CD4-positive, alpha-beta T cell treated with Interleukin-15 for 4 hours (primary cell): ENCODE measurements at regions not wholly inside any gene's neighbourhood (a gene's known extent, or its start where the extent isn't known, plus 50 kb on each side); places are given as distances from the start of the nearest gene placed in this dataset.

Source experiments
- DNase-seq: peaks from one replicate; pipeline ENCODE4 v3.0.0-alpha.2; 2020; ENCODE audit warnings: low spot score

GRCh38 chr11:97414801-97415200, 1025.0 kb downstream of the JRKL start:
- DNase-seq: no peak

DNA sequence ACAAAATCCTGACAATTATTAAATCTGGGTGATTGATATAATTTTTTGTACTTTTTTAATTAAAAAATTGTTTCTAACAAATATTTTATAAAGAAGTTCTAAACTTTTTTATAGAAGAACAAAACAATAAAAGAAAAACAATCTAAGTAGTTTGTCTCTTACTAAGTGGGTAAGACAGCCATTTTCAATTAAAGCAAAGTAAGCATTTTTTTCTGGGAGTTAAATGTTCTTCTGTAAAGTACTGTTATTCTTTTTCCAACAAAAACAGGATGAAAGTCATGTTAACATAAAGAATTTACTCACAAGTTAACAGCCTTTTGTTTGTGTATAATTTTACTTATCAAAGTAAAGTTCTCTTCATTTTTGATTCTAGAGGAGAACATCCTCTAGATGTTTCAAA, 1029.9 kb downstream of the JRKL start:
- DNase-seq: no peak

DNA sequence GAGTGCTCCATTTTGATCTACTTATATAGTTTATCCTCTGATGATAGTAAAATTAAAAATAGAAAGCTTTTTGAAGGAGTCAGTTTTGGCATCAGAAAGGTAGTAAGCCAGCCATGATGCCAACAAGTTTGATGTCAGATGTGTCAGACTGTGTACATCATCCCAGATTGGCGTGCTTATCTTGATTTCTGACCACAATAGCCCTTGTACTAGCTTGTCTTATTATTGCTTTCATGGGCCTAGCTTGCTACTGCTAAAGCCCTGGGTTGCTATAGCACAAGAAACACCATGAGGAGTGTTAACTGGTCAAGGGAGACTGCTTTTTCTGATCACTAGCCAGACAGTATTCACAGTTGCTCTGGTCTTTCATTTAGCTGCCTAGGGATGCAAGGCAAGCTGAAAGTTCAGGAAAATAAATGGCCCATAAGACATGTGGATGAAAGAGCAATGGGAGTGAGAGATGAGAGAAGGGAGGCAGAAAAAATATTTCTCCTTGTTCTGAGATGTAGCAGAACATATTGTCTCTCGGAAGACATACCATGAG, 1038.5 kb downstream of the JRKL start:
- DNase-seq: no peak

GRCh38 chr11:97430877-97431276, 1041.1 kb downstream of the JRKL start:
- no peak for DNase-seq

DNA sequence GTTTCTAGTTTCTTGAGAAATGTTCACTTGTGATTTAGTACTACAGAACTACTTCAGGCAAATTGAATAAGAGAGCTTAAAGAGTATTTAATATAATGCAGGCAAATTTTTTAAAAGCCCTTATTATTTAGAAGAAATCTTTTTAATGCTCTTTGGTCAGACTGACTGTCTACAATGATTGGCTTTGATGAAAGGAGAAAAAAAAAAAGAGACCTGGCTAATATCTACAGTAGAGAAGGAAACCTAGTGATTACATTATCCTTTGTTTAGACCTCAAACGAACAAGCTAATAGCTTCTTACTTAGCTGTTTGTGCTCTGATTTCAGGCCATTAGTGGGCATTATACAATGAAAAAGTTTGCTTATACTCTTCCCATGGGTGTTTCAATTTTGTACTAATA, 1043.1 kb downstream of the JRKL start:
- no peak for DNase-seq

DNA sequence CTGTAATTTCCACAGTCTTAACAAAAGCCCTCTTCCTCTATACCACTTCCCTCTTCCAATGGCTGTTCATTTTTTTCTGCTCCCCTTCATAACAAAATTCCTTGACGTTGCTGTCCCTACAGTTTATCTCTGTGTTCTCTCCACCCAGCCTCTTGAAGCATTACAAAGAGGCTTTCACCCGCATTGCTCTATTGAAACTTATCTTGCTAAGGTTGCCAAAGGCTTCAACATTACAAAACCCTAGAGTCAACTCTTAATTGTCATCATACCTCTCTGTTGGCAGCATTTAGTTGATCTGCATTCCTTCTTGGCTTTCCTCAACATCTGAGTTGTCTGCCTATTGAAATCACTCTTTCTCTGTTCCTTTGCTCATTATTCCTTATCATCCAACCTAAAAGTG, 1055.7 kb downstream of the JRKL start:
- DNase-seq: no peak

DNA sequence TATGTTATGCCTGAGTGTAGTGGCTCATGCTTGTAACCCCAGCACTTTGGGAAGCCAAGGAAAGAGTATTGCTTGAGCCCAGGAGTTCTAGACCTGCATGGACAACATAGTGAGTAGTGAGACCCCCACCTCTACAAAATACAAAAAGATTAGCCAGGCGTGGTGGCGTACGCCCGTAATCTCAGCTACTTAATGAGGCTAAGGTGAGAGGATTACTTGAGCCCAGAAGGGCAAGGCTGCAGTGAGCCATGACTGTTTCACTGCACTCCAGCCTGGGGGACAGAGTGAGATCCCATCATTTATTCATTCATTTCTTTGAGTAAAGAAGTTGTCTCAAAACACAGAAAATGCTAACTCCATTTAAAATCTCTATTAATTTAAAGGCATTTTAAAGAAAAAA, 1061.6 kb downstream of the JRKL start:
- no peak for DNase-seq

DNA sequence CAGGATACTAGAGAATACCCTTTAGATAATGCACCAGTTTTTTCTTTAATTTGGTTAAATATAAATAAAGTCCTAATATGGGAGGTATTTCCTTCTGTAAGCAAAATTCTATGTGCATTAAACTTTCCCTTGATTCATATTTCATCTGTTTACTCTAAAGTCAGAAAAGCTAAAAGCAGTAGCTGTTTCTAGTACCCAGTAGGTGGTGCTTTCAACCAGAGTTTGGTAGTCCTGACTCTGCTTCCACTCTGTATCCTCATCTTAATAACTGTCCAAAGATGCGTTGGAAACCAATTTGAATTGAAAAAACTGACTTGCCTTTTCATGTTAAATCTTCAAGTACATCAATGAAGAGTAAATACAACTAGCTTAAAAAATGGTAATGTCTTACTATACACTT, 1065.2 kb downstream of the JRKL start:
- DNase-seq: no peak

DNA sequence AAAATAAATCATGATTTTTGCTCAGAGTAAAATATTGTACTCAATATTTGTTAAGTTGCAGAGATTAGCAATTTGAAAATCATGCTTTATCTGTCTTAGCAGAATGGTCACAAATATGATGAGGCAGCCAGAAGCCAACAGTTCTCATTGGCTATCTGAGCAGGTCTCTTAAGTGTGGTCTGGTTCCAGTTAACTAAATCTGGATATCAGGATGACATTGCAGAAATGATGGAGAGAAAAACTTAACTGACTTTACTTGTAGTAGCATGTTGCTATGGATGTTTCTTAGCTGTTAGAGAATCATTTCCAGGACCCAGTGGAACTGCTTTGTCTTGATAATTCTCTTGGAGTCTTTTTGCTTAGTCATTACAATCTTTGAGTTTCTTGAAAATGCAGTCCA, 1070.3 kb downstream of the JRKL start:
- no peak for DNase-seq

GRCh38 chr11:97461044-97461880, 1071.4 kb downstream of the JRKL start:
- no peak for DNase-seq

GRCh38 chr11:97461934-97462333, 1072.1 kb downstream of the JRKL start:
- DNase-seq: no peak

DNA sequence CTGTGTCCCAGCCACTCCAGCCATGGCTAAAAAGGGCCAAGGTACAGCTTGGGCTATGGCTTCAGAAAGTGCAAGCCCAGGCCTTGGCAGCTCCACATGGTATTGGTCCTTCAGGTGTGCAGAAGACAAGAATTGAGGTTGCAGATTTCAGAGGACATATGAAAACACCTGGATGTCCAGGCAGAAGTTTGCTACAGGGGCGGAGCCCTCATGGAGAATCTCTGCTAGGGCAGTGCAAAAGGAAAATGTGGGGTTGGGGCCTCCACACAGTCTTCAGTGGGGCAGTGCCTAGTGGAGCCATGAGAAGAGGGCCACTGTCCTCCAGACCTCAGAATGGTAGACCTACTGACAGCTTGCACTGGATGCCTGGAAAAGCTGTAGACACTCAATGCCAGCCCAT, 1074.1 kb downstream of the JRKL start:
- no peak for DNase-seq

DNA sequence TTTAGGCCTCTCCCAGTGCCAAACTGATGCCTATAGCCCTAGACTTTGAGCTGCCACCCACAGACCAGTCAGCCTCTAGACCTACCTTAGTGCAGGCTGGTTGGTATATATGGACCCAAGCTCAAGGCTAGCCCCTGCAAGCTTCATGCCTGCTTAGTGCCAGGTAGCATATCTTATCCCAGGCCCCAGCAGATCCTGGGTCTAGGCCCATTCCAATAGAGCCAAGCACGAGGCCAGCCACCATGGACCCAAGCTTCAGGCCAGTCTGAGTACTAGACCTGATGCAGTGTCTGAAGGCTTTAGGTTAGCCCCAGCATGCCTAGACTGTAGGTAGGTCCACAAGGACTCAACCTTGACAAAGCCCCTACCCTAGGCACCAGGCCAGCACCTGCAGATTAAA, 1081.7 kb downstream of the JRKL start:
- no peak for DNase-seq

- DNase-seq: no peak
Measured at GRCh38 chr11:97487387-97487786, 1097.6 kb downstream of the JRKL start.

GRCh38 chr11:97498891-97499290, 1109.1 kb downstream of the JRKL start:
- DNase-seq: no peak

- no peak for DNase-seq
Measured at GRCh38 chr11:97502201-97502600, 1112.4 kb downstream of the JRKL start.

GRCh38 chr11:97506076-97506759, 1116.4 kb downstream of the JRKL start:
- DNase-seq: no peak

DNA sequence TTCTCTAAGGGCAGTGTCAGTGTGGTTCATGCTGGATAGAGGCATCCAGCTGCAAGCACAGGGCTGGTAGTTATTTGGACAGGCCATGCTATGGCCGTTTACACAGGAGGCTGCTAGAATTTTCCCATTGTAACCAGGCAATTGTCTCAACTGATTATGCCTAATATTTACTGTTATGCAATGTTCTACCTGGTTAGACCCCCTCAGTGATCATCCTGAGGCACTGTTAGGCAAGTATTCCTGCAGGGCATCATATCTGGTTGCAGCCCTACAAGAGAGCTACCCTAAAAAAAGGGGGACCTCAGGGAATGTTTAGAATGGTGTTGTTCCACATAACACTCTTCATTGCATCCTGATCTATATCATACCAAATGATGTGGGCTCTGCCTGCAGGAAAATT, 1124.6 kb downstream of the JRKL start:
- no peak for DNase-seq

- no peak for DNase-seq
Measured at GRCh38 chr11:97516688-97517087, 1126.9 kb downstream of the JRKL start.

- DNase-seq: no peak
Measured at GRCh38 chr11:97525273-97525672, 1135.5 kb downstream of the JRKL start.

GRCh38 chr11:97537407-97538150, 1147.8 kb downstream of the JRKL start:
- DNase-seq: no peak

- DNase-seq: no peak
Measured at GRCh38 chr11:97544431-97544830, 1154.6 kb downstream of the JRKL start.

- DNase-seq: no peak
Measured at GRCh38 chr11:97548280-97548679, 1158.5 kb downstream of the JRKL start.
